H54 (cell line): ENCODE measurements at regions not wholly inside any gene's neighbourhood (a gene's known extent, or its start where the extent isn't known, plus 50 kb on each side); places are given as distances from the start of the nearest gene placed in this dataset.
"Not testable (repeated sequence)": the region's sequence is repeated elsewhere in the genome, so short reads cannot be mapped to it uniquely, and the experiment has no call there.

ENCODE experiments used
- DNase-seq: peaks from one replicate; pipeline ENCODE4 v3.0.0; 2011; ENCODE audit warnings: low spot score, mixed read lengths; ENCODE audit not compliant: insufficient read length
- FAIRE-seq: peaks from 3 replicates; lab custom pipeline; 2011; peaks lifted over from hg19 to GRCh38; lab: Jason Lieb, UNC
- POLR2A ChIP-seq: IDR thresholded peaks from 2 replicates; pipeline ENCODE4 v1.6.1; 2011; ENCODE audit warnings: low read depth, mild to moderate bottlenecking, low read length

- FAIRE-seq (no peak), DNase-seq (no peak)
- TF ChIP-seq POLR2A = no peak
These were observed 232.0 kb upstream of the STT3B start for GRCh38 chr3:31300456-31301443.

GRCh38 chr3:31302343-31302742 is 230.4 kb upstream of the STT3B start:
- DNase-seq (no peak), FAIRE-seq (no peak)
- TF ChIP-seq POLR2A = no peak

- TF ChIP-seq POLR2A = no peak
- DNase-seq (no peak), FAIRE-seq (no peak)
These were observed 227.4 kb upstream of the STT3B start for GRCh38 chr3:31305340-31305739.

- FAIRE-seq (no peak), DNase-seq (no peak)
- no peak for TF ChIP-seq POLR2A
These were observed 225.5 kb upstream of the STT3B start for GRCh38 chr3:31307131-31307785.

- FAIRE-seq (no peak), DNase-seq (no peak)
- no peak for TF ChIP-seq POLR2A
These were observed 221.2 kb upstream of the STT3B start for GRCh38 chr3:31311559-31311958.

- no peak for TF ChIP-seq POLR2A
- FAIRE-seq = no peak
- DNase-seq = no peak
These were observed 220.3 kb upstream of the STT3B start for GRCh38 chr3:31312400-31312799.

- DNase-seq (no peak), FAIRE-seq (no peak)
- TF ChIP-seq POLR2A = no peak
These were observed 218.5 kb upstream of the STT3B start for GRCh38 chr3:31314258-31314657.

- FAIRE-seq (no peak), DNase-seq (no peak)
- TF ChIP-seq POLR2A = no peak
These were observed 213.4 kb upstream of the STT3B start for GRCh38 chr3:31319332-31319731.

- no peak for FAIRE-seq
- no peak for TF ChIP-seq POLR2A
These were observed 211.1 kb upstream of the STT3B start for GRCh38 chr3:31321620-31322019.

GRCh38 chr3:31322460-31322859 is 210.3 kb upstream of the STT3B start:
- FAIRE-seq = no peak
- no peak for TF ChIP-seq POLR2A
- DNase-seq = no peak

More at GRCh38 chr3:31321620-31322019, 211.1 kb upstream of the STT3B start:
- no peak for DNase-seq

- not testable (repeated sequence) for DNase-seq, FAIRE-seq
These were observed 204.8 kb upstream of the STT3B start for GRCh38 chr3:31327826-31328357.

- DNase-seq (no peak), FAIRE-seq (no peak)
- no peak for TF ChIP-seq POLR2A
These were observed 201.4 kb upstream of the STT3B start for GRCh38 chr3:31331278-31331677.

GRCh38 chr3:31341130-31341529 is 191.6 kb upstream of the STT3B start:
- FAIRE-seq = no peak

GRCh38 chr3:31343075-31343474 is 189.7 kb upstream of the STT3B start:
- FAIRE-seq (no peak), DNase-seq (no peak)
- no peak for TF ChIP-seq POLR2A

More at GRCh38 chr3:31341130-31341529, 191.6 kb upstream of the STT3B start:
- no peak for DNase-seq
- TF ChIP-seq POLR2A = no peak
